ENCODE measurements at regions not wholly inside any gene's neighbourhood (a gene's known extent, or its start where the extent isn't known, plus 50 kb on each side); places are given as distances from the start of the nearest gene placed in this dataset.

DNA sequence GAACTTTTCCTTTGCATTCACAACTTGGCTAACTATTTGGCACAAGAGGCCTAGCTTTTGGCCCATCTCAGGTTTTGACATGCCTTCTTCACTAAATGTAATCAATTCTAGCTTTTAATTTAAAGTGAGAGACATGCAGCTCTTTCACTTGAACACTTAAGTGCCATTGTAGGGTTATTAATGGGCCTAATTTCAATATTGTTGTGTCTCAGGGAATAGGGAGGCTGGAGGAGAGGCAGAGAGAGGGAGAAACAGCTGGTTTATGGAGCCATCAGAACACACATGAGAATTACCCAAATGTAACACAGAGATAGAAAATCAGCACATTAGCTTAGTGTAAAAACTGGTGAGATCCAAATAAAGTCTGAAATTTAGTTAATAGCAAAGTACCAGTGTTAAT is 157.4 kb downstream of the RPAP3 start (continued):
- TF ChIP-seq, protein P1, sequence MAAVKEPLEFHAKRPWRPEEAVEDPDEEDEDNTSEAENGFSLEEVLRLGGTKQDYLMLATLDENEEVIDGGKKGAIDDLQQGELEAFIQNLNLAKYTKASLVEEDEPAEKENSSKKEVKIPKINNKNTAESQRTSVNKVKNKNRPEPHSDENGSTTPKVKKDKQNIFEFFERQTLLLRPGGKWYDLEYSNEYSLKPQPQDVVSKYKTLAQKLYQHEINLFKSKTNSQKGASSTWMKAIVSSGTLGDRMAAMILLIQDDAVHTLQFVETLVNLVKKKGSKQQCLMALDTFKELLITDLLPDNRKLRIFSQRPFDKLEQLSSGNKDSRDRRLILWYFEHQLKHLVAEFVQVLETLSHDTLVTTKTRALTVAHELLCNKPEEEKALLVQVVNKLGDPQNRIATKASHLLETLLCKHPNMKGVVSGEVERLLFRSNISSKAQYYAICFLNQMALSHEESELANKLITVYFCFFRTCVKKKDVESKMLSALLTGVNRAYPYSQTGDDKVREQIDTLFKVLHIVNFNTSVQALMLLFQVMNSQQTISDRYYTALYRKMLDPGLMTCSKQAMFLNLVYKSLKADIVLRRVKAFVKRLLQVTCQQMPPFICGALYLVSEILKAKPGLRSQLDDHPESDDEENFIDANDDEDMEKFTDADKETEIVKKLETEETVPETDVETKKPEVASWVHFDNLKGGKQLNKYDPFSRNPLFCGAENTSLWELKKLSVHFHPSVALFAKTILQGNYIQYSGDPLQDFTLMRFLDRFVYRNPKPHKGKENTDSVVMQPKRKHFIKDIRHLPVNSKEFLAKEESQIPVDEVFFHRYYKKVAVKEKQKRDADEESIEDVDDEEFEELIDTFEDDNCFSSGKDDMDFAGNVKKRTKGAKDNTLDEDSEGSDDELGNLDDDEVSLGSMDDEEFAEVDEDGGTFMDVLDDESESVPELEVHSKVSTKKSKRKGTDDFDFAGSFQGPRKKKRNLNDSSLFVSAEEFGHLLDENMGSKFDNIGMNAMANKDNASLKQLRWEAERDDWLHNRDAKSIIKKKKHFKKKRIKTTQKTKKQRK (IDR thresholded peaks at IDR 0.05; ENCODE audit: low read length) = no peak
- TF ChIP-seq LCORL (IDR thresholded peaks at IDR 0.05) = no peak
- TF ChIP-seq LCORL (CRISPR knock-in tag; IDR thresholded peaks at IDR 0.05) = no peak
- no peak for TF ChIP-seq KLF12 (CRISPR knock-in tag; IDR thresholded peaks at IDR 0.05; ENCODE audit: borderline replicate concordance)
- TF ChIP-seq ZNF343 (CRISPR knock-in tag; IDR thresholded peaks at IDR 0.05) = no peak
- TF ChIP-seq, protein P2, sequence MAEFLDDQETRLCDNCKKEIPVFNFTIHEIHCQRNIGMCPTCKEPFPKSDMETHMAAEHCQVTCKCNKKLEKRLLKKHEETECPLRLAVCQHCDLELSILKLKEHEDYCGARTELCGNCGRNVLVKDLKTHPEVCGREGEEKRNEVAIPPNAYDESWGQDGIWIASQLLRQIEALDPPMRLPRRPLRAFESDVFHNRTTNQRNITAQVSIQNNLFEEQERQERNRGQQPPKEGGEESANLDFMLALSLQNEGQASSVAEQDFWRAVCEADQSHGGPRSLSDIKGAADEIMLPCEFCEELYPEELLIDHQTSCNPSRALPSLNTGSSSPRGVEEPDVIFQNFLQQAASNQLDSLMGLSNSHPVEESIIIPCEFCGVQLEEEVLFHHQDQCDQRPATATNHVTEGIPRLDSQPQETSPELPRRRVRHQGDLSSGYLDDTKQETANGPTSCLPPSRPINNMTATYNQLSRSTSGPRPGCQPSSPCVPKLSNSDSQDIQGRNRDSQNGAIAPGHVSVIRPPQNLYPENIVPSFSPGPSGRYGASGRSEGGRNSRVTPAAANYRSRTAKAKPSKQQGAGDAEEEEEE (CRISPR knock-in tag; IDR thresholded peaks at IDR 0.05; ENCODE audit: borderline replicate concordance) = no peak

DNA sequence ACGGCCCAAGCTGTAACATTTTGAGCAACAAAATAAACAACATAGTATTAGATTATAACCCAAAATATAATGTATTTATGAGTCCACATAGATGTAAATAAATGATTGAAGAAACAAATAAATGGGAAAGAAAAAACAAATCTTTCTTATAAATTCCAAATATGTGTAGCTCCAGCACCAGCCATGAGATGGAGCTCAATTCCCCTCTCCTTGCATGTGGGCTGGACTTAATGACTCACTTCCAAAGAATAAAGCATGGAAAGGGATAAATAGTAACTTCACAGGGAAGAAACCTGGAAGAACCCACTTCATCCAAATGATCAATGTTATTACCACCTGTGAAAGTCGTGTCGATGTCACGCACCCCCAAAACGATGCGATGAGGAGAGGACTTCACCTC is 158.8 kb downstream of the RPAP3 start:
- no peaks in the 10 kb centered on the region for H3K9me3 ChIP-seq (ENCODE audit: low read length)
- CTCF ChIA-PET (ENCODE audit: low intra/inter-chr PET ratio, low total read pairs) = no interaction called here
- intact Hi-C loops (cut with micrococcal nuclease; ENCODE audit: unreplicated experiment) (loop anchor here (2.0 kb wide), 1 partner anchor 140 kb away; no protein-coding TSS in a partner anchor), in situ Hi-C loops (cut with HindIII; ENCODE audit: extremely low pct_ligation_motif_present, low pct_unique_long_range_greater_than_20kb) (no loop called here)
- FAIRE-seq (no peak), ATAC-seq (no peak), DNase-seq (ENCODE audit: low spot score) (no peak)
- 78% methylated on average over 6 of the region's 6 CpGs for WGBS (ENCODE audit: low lambda C conversion rate)
- H3K36me3 ChIP-seq (replicated peaks in 1 of 2; ENCODE audit: control insufficient read depth in 1 of 2, insufficient read depth in 2 of 2, low read length in 2 of 2) = no peaks in the 10 kb centered on the region
- no peak overlapping the region for H3K4me3 ChIP-seq (replicated peaks in 1 of 3; ENCODE audit: insufficient read depth in 1 of 3, low read depth in 2 of 3, low read length in 3 of 3)
- H4K20me1 ChIP-seq (ENCODE audit: insufficient read depth, low read length) = no peaks in the 10 kb centered on the region
- BruUV-seq (replicated peaks) = no TSS peak
- POLR2A ChIA-PET = no interaction called here
- H2AFZ ChIP-seq (ENCODE audit: low read length) = no peak overlapping the region
- H3K9ac ChIP-seq (ENCODE audit: insufficient read depth, low read depth, low read length) = no peak overlapping the region
- no peak overlapping the region for H3K27ac ChIP-seq (ENCODE audit: extremely low read length, insufficient read depth, low read length)
- H3K27me3 ChIP-seq (ENCODE audit: control insufficient read depth in 1 of 2, insufficient read depth in 2 of 2, low read length in 2 of 2) = no peaks in the 10 kb centered on the region; a peak in 1 of 5 replicates
- no peak overlapping the region for H3K4me2 ChIP-seq (ENCODE audit: low read depth, low read length)
- H3K79me2 ChIP-seq (ENCODE audit: insufficient read depth, low read length) = no peaks in the 10 kb centered on the region
- H3K4me1 ChIP-seq (ENCODE audit: insufficient read depth, low read length) = no peaks in the 10 kb centered on the region
- TF ChIP-seq ELF1 (CRISPR knock-in tag; IDR thresholded peaks at IDR 0.05) (no peak), ZNF550 (CRISPR knock-in tag; IDR thresholded peaks at IDR 0.05; ENCODE audit: borderline replicate concordance) (no peak), ZNF3 (CRISPR knock-in tag; IDR thresholded peaks at IDR 0.05) (no peak), FOSL2 (CRISPR knock-in tag; IDR thresholded peaks at IDR 0.05) (0 out of 2 replicates have a peak, but pooled peaks have one; percentile 15), SP1 (IDR thresholded peaks at IDR 0.05) (no peak), SP1 (CRISPR knock-in tag; IDR thresholded peaks at IDR 0.05) (no peak), JUN (CRISPR knock-in tag; IDR thresholded peaks at IDR 0.05) (no peak)
- TF ChIP-seq, protein P3, sequence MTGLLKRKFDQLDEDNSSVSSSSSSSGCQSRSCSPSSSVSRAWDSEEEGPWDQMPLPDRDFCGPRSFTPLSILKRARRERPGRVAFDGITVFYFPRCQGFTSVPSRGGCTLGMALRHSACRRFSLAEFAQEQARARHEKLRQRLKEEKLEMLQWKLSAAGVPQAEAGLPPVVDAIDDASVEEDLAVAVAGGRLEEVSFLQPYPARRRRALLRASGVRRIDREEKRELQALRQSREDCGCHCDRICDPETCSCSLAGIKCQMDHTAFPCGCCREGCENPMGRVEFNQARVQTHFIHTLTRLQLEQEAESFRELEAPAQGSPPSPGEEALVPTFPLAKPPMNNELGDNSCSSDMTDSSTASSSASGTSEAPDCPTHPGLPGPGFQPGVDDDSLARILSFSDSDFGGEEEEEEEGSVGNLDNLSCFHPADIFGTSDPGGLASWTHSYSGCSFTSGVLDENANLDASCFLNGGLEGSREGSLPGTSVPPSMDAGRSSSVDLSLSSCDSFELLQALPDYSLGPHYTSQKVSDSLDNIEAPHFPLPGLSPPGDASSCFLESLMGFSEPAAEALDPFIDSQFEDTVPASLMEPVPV (CRISPR knock-in tag; IDR thresholded peaks at IDR 0.05) = no peak
- TF ChIP-seq, protein P4, sequence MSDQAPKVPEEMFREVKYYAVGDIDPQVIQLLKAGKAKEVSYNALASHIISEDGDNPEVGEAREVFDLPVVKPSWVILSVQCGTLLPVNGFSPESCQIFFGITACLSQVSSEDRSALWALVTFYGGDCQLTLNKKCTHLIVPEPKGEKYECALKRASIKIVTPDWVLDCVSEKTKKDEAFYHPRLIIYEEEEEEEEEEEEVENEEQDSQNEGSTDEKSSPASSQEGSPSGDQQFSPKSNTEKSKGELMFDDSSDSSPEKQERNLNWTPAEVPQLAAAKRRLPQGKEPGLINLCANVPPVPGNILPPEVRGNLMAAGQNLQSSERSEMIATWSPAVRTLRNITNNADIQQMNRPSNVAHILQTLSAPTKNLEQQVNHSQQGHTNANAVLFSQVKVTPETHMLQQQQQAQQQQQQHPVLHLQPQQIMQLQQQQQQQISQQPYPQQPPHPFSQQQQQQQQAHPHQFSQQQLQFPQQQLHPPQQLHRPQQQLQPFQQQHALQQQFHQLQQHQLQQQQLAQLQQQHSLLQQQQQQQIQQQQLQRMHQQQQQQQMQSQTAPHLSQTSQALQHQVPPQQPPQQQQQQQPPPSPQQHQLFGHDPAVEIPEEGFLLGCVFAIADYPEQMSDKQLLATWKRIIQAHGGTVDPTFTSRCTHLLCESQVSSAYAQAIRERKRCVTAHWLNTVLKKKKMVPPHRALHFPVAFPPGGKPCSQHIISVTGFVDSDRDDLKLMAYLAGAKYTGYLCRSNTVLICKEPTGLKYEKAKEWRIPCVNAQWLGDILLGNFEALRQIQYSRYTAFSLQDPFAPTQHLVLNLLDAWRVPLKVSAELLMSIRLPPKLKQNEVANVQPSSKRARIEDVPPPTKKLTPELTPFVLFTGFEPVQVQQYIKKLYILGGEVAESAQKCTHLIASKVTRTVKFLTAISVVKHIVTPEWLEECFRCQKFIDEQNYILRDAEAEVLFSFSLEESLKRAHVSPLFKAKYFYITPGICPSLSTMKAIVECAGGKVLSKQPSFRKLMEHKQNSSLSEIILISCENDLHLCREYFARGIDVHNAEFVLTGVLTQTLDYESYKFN (CRISPR knock-in tag; conservative IDR thresholded peaks at IDR 0.05) = no peak

Data from HepG2 (cell line).